GM19468 (cell line): ENCODE measurements at regions not wholly inside any gene's neighbourhood (a gene's known extent, or its start where the extent isn't known, plus 50 kb on each side); places are given as distances from the start of the nearest gene placed in this dataset.
"Not testable (repeated sequence)": the region's sequence is repeated elsewhere in the genome, so short reads cannot be mapped to it uniquely, and the experiment has no call there.

Experiments used
- ATAC-seq: cut with Tn5 transposase; IDR thresholded peaks from one replicate; pipeline ENCODE4 v1.9.1; 2021; ENCODE audit warnings: mild to moderate bottlenecking, moderate library complexity, moderate number of reproducible peaks; ENCODE audit not compliant: unreplicated experiment; ENCODE audit errors: extremely low read depth

- not testable (repeated sequence) for ATAC-seq
Measured at GRCh38 chr13:109702030-109702597, 84.3 kb downstream of the IRS2 start.

- no peak for ATAC-seq
Measured at GRCh38 chr13:109700176-109700575, 86.2 kb downstream of the IRS2 start.

GRCh38 chr13:109699628-109700071 is 86.7 kb downstream of the IRS2 start:
- ATAC-seq: no peak

- no peak for ATAC-seq
Measured at GRCh38 chr13:109698779-109699178, 87.6 kb downstream of the IRS2 start.

GRCh38 chr13:109697936-109698335 is 88.4 kb downstream of the IRS2 start:
- ATAC-seq: no peak

GRCh38 chr13:109695402-109696190 is 90.8 kb downstream of the IRS2 start:
- no peak for ATAC-seq

GRCh38 chr13:109694972-109695371 is 91.4 kb downstream of the IRS2 start:
- ATAC-seq: no peak

GRCh38 chr13:109693213-109693612 is 93.2 kb downstream of the IRS2 start:
- no peak for ATAC-seq

GRCh38 chr13:109691689-109692088 is 94.7 kb downstream of the IRS2 start:
- ATAC-seq: no peak

GRCh38 chr13:109687559-109688448 is 98.6 kb downstream of the IRS2 start:
- ATAC-seq: no peak

GRCh38 chr13:109685203-109685602 is 101.2 kb downstream of the IRS2 start:
- no peak for ATAC-seq

GRCh38 chr13:109684824-109685202 is 101.6 kb downstream of the IRS2 start:
- ATAC-seq: no peak

- ATAC-seq: no peak
Measured at GRCh38 chr13:109684084-109684823, 102.1 kb downstream of the IRS2 start.

GRCh38 chr13:109682534-109683244 is 103.7 kb downstream of the IRS2 start:
- ATAC-seq: no peak

GRCh38 chr13:109680930-109681329 is 105.5 kb downstream of the IRS2 start:
- ATAC-seq: no peak

GRCh38 chr13:109680288-109680687 is 106.1 kb downstream of the IRS2 start:
- ATAC-seq: no peak

GRCh38 chr13:109678459-109678858 is 107.9 kb downstream of the IRS2 start:
- no peak for ATAC-seq

GRCh38 chr13:109677206-109677605 is 109.2 kb downstream of the IRS2 start:
- no peak for ATAC-seq

GRCh38 chr13:109673477-109673876 is 112.9 kb downstream of the IRS2 start:
- no peak for ATAC-seq

- ATAC-seq: no peak
Measured at GRCh38 chr13:109672545-109672944, 113.8 kb downstream of the IRS2 start.
